ENCODE measurements at regions not wholly inside any gene's neighbourhood (a gene's known extent, or its start where the extent isn't known, plus 50 kb on each side); places are given as distances from the start of the nearest gene placed in this dataset.

GRCh38 chr12:43069768-43070221, 480.2 kb upstream of the PRICKLE1 start:
- TF ChIP-seq CTCF (IDR thresholded peaks at IDR 0.05) (no peak), POLR2A (IDR thresholded peaks at IDR 0.05) (no peak)

Measured in adrenal gland (tissue), 5 donors.